ENCODE measurements at regions not wholly inside any gene's neighbourhood (a gene's known extent, or its start where the extent isn't known, plus 50 kb on each side); places are given as distances from the start of the nearest gene placed in this dataset.

DNA sequence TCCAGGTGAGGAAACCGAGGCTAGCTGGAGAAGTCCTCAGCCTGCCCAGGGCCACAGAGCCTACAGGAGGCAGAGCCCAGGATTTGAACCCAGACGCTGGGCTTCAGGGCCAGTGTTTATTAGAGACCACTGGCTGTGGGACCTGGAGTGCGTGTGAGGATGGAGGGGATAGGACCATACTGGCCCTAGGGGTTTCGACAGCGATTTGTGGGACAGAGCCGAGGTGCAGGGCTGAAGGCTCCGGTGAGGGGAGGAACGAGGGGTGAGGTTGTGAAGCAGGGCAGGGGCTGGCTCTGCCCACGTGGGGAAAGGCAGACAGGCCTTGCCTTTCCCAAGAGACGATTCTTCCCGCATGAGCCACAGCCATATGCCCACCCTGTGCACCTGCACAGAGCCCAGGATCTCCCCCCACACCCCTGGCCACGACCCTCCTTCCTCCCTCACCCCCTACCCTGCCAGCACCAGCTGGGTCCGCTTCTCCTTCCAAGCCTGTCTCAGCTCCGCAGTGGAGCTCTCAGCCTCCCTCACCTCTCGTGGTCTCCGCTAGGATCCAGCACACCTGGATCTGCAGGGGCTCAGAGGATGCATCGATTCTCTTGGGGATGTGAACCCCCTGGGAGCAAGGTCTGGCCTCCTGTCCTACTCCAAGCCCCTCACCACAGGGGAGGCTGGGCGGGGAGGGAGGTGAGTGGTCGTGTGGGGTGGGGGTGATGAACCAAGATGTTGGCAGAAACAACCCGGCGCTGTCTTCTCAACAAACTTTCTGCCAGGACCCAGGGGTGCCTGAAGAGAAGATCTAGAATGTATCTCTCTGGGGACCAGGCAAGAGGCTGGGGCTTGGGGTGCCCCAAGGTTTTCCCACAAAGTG is 58.4 kb downstream of the RTL6 start:
- Mint-ChIP-seq H3K4me1 (ENCODE audit: low read depth, unreplicated experiment) (no peaks in the 10 kb centered on the region), H3K27me3 (ENCODE audit: unreplicated experiment) (peaks cover 39% of the 10 kb centered on the region), H3K36me3 (ENCODE audit: insufficient read depth, unreplicated experiment) (peaks cover 3% of the 10 kb centered on the region), H3K27ac (ENCODE audit: unreplicated experiment) (no peak overlapping the region), H3K4me3 (ENCODE audit: low read depth, unreplicated experiment) (no peak overlapping the region), H3K9me3 (ENCODE audit: low read depth, unreplicated experiment) (no peaks in the 10 kb centered on the region)
- TF ChIP-seq, protein P1, sequence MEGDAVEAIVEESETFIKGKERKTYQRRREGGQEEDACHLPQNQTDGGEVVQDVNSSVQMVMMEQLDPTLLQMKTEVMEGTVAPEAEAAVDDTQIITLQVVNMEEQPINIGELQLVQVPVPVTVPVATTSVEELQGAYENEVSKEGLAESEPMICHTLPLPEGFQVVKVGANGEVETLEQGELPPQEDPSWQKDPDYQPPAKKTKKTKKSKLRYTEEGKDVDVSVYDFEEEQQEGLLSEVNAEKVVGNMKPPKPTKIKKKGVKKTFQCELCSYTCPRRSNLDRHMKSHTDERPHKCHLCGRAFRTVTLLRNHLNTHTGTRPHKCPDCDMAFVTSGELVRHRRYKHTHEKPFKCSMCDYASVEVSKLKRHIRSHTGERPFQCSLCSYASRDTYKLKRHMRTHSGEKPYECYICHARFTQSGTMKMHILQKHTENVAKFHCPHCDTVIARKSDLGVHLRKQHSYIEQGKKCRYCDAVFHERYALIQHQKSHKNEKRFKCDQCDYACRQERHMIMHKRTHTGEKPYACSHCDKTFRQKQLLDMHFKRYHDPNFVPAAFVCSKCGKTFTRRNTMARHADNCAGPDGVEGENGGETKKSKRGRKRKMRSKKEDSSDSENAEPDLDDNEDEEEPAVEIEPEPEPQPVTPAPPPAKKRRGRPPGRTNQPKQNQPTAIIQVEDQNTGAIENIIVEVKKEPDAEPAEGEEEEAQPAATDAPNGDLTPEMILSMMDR (IDR thresholded peaks at IDR 0.05; ENCODE audit: unreplicated experiment) = no peak
- CTCF ChIA-PET = interaction anchor here (0.6 kb wide), 1 partner anchor 8 kb away, joined by 4 read pairs; no protein-coding TSS in a partner anchor
- intact Hi-C loops (cut with micrococcal nuclease; ENCODE audit: unreplicated experiment) = no loop called here
- BruUV-seq (replicated peaks) = no TSS peak
- no peak for DNase-seq

DNA sequence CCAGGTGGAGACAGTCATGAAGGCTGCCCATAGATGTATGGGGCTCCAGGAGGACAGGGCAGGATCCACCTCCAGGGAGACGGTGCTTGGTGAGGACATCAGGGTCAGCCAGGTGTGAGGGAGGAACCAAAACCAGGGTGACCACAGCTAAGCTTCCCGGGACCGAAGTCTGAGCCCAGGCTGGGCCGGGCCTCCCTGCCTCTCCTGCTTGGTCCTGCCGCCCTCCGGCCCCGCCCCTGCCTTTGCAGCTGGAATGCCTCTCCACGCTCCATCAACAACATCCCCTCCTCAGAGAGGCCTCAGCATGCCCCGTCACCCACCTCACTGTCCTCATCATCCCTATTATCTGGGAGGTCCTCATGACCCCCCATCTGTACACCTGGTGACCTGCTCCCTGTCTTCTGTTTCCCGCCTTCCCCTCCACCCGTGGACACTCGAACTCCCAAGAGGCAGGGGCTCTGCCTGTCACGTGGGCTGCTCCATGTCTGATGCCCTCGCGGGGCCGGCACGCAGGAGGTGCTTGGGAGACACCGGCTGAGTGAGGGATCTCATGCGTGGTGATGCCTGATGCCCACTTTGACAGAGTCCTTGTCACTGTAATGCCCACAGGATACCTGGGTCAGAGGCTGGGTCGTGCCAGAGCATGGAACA is 59.4 kb downstream of the RTL6 start:
- no peak overlapping the region for H3K4me3 Mint-ChIP-seq (ENCODE audit: low read depth, unreplicated experiment)
- BruUV-seq (replicated peaks) = no TSS peak
- intact Hi-C loops (cut with micrococcal nuclease; ENCODE audit: unreplicated experiment) = no loop called here
- peaks cover 39% of the 10 kb centered on the region for H3K27me3 Mint-ChIP-seq (ENCODE audit: unreplicated experiment)
- H3K9me3 Mint-ChIP-seq (ENCODE audit: low read depth, unreplicated experiment) = no peaks in the 10 kb centered on the region
- no peaks in the 10 kb centered on the region for H3K4me1 Mint-ChIP-seq (ENCODE audit: low read depth, unreplicated experiment)
- no peak overlapping the region for H3K27ac Mint-ChIP-seq (ENCODE audit: unreplicated experiment)
- H3K36me3 Mint-ChIP-seq (ENCODE audit: insufficient read depth, unreplicated experiment) = peaks cover 3% of the 10 kb centered on the region
- DNase-seq = no peak
- TF ChIP-seq, protein P1 (IDR thresholded peaks at IDR 0.05; ENCODE audit: unreplicated experiment) = no peak
- CTCF ChIA-PET = no interaction called here

GRCh38 chr22:44438056-44438455 is 60.0 kb downstream of the RTL6 start:
- H3K36me3 Mint-ChIP-seq (ENCODE audit: insufficient read depth, unreplicated experiment) = peaks cover 3% of the 10 kb centered on the region
- no peaks in the 10 kb centered on the region for H3K9me3 Mint-ChIP-seq (ENCODE audit: low read depth, unreplicated experiment)
- H3K27ac Mint-ChIP-seq (ENCODE audit: unreplicated experiment) = no peak overlapping the region
- no peaks in the 10 kb centered on the region for H3K4me1 Mint-ChIP-seq (ENCODE audit: low read depth, unreplicated experiment)
- CTCF ChIA-PET = no interaction called here
- BruUV-seq (replicated peaks) = no TSS peak
- H3K4me3 Mint-ChIP-seq (ENCODE audit: low read depth, unreplicated experiment) = no peak overlapping the region
- intact Hi-C loops (cut with micrococcal nuclease; ENCODE audit: unreplicated experiment) = no loop called here
- peaks cover 34% of the 10 kb centered on the region for H3K27me3 Mint-ChIP-seq (ENCODE audit: unreplicated experiment)
- TF ChIP-seq, protein P1 (IDR thresholded peaks at IDR 0.05; ENCODE audit: unreplicated experiment) = no peak
- no peak for DNase-seq

DNA sequence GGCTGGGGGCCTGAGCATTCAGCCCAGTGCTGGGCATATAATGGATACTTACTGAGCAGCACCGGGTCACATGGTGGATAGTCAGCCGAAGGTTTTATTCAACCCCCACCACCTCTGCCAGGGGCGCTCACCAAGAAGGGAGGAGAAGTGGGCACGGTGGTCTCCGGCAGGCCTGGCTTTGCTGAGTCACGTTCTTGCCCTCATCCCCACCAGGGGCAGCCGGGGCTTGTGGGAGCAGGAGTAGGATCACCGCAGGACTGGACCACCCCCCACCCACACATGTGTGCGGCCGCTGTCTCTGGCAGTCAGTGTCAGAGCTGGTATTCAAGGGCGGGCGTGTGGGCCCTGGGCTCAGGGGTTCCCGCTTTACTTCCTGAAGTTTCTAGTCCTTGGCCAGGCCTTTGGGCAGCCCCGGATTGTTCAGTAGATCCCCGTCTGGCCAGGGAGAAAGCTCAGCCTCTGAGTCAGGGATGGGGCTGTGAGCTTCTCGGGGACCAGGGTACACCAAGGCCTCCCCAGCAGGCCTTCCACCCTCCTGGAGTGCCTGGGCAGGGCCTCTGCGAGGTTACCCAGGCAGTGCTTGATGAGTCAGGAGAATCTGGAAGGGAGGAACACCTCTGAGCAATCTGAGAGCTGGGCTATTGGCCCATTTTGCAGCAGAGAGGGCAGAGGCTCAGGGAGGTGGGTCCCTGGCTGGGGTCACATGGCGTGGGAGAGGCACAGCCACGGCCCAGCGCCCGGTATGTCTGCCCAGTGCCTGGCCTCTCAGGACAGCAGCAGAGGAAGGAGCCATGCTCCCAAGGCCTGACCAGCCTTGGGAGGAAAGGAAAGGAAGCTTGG is 60.6 kb downstream of the RTL6 start:
- Mint-ChIP-seq H3K4me1 (ENCODE audit: low read depth, unreplicated experiment) (peaks cover 5% of the 10 kb centered on the region), H3K27me3 (ENCODE audit: unreplicated experiment) (peaks cover 27% of the 10 kb centered on the region), H3K4me3 (ENCODE audit: low read depth, unreplicated experiment) (no peak overlapping the region), H3K27ac (ENCODE audit: unreplicated experiment) (no peak overlapping the region), H3K36me3 (ENCODE audit: insufficient read depth, unreplicated experiment) (peaks cover 3% of the 10 kb centered on the region), H3K9me3 (ENCODE audit: low read depth, unreplicated experiment) (no peaks in the 10 kb centered on the region)
- BruUV-seq (replicated peaks) = no TSS peak
- intact Hi-C loops (cut with micrococcal nuclease; ENCODE audit: unreplicated experiment) = no loop called here
- CTCF ChIA-PET = no interaction called here
- TF ChIP-seq, protein P1 (IDR thresholded peaks at IDR 0.05; ENCODE audit: unreplicated experiment) = no peak
- DNase-seq = no peak

Measured in Calu3 (cell line).